ENCODE measurements at regions not wholly inside any gene's neighbourhood (a gene's known extent, or its start where the extent isn't known, plus 50 kb on each side); places are given as distances from the start of the nearest gene placed in this dataset.

DNA sequence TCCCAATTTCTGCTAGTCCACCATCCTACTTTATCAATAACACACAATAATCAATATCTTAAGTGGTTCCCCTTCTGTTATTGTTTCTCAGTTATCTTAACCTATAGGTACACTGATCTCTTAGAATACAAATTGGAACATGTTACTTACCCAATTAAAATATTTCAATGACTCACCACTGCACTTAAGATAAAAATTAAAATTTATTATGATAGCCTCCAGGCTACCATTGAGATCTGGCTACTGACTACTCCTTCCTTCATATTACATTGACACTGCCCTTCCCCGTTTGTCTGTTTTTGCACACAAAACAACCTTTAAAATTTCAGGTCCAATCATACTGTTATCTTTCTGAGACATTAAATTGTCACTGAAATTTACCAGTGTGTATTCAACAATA, 1074.7 kb downstream of the ADGRL3 start:
- H3K4me3 Mint-ChIP-seq: no peak overlapping the region
- Histone ChIP-seq H3K27ac (ENCODE audit: low read depth) (no peak overlapping the region), H3K4me3 (no peak overlapping the region), H4K20me1 (replicated peaks; ENCODE audit: insufficient read depth) (no peaks in the 10 kb centered on the region), H2AFZ (no peak overlapping the region), H3K4me2 (no peak overlapping the region), H3K9me2 (ENCODE audit: insufficient read depth) (peaks cover 7% of the 10 kb centered on the region; the same call in 1 of the 2 replicates), H3K27me3 (ENCODE audit: insufficient read depth) (no peaks in the 10 kb centered on the region), H3F3A (replicated peaks; ENCODE audit: low read depth) (no peaks in the 10 kb centered on the region), H3K4me1 (ENCODE audit: insufficient read depth) (no peaks in the 10 kb centered on the region), H3K79me2 (replicated peaks; ENCODE audit: insufficient read depth) (no peaks in the 10 kb centered on the region), H3K36me3 (ENCODE audit: insufficient read depth) (no peaks in the 10 kb centered on the region)
- no peaks in the 10 kb centered on the region for H3K9me3 Mint-ChIP-seq
- ATAC-seq (no peak), DNase-seq (ENCODE audit: low spot score) (no peak)
- H3K27ac Mint-ChIP-seq: no peak overlapping the region
- peaks cover 2% of the 10 kb centered on the region for H3K27me3 Mint-ChIP-seq (ENCODE audit: insufficient read depth, low read depth, poor library complexity)
- TF ChIP-seq JUNB (IDR thresholded peaks at IDR 0.05; ENCODE audit: unreplicated experiment): no peak
- TF ChIP-seq EZH2 (IDR thresholded peaks at IDR 0.05; ENCODE audit: low read depth, unreplicated experiment): no peak
- no peak for TF ChIP-seq ZNF462 (CRISPR knock-in tag; IDR thresholded peaks at IDR 0.05)
- TF ChIP-seq NANOG (IDR thresholded peaks at IDR 0.05; ENCODE audit: borderline replicate concordance): no peak
- no peak for TF ChIP-seq STAT1 (IDR thresholded peaks at IDR 0.05; ENCODE audit: unreplicated experiment)
- TF ChIP-seq EZH2phosphoT487 (IDR thresholded peaks at IDR 0.05; ENCODE audit: unreplicated experiment): no peak
- TF ChIP-seq ETS1 (IDR thresholded peaks at IDR 0.05): no peak
- no peak for TF ChIP-seq CREB1 (CRISPR knock-in tag; IDR thresholded peaks at IDR 0.05; ENCODE audit: low read depth)
- TF ChIP-seq POLR2AphosphoS5 (IDR thresholded peaks at IDR 0.05; ENCODE audit: low read depth): no peak
- H3K4me1 Mint-ChIP-seq: no peaks in the 10 kb centered on the region; the same call in 2 of the 3 replicates
- no peaks in the 10 kb centered on the region for H3K36me3 Mint-ChIP-seq (ENCODE audit: low read depth)
